NT2/D1 (cell line): ENCODE measurements at regions not wholly inside any gene's neighbourhood (a gene's known extent, or its start where the extent isn't known, plus 50 kb on each side); places are given as distances from the start of the nearest gene placed in this dataset.

Experiments
- SUZ12 ChIP-seq: IDR thresholded peaks from 2 replicates; pipeline ENCODE4 v1.6.1; 2011; ENCODE audit not compliant: insufficient read length, insufficient read depth; ENCODE audit errors: extremely low read depth
- YY1 ChIP-seq: IDR thresholded peaks from 2 replicates; pipeline ENCODE4 v1.6.1; 2011; ENCODE audit not compliant: insufficient read length, insufficient read depth
- ZNF274 ChIP-seq: IDR thresholded peaks from 2 replicates; pipeline ENCODE4 v1.6.1; 2011; ENCODE audit warnings: mild to moderate bottlenecking, low read depth, low read length

DNA sequence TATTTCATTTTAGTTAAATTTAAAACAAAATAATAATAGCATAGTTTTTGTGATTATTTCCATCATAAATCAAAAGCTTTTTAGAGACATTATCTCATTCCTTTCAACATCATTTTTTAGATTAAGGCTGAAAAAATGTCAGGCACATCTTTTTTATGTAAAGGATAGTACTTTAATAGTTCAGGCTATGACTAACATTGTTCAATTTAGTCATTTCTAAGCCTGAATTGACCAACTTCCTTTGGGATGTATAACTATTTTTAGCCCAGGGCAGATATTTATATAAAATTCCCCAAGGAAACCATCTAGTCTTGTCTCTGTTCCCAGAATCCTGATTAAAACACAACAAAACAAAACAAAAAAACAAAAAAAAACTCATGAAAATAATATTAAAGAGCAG is 145.6 kb upstream of the PCDH18 start:
- no peak for TF ChIP-seq YY1
- TF ChIP-seq ZNF274, result no peak
- TF ChIP-seq SUZ12, result no peak
